HCT116 (cell line): ENCODE measurements at regions not wholly inside any gene's neighbourhood (a gene's known extent, or its start where the extent isn't known, plus 50 kb on each side); places are given as distances from the start of the nearest gene placed in this dataset.

Source experiments
- ATAC-seq: fragments of 200-7000 bp; cut with Tn5 transposase; 2 replicates; pipeline ENCODE4 v1.9.1; 2020; ENCODE audit warnings: mild to moderate bottlenecking, moderate library complexity
- BruUV-seq: library from RNA; stranded (reverse); fragments of 400-500 nt; replicated peaks from 2 replicates; lab custom pipeline; 2021; lab: Mats Ljungman, UMichigan
- CTCF ChIA-PET: fragments of 300-600 bp; sonication (Branson Sonifier 250); formaldehyde crosslinking; loops from one replicate; lab custom pipeline; 2021; ENCODE audit warnings: antibody characterized with exemption; lab: Charles Lee
- POLR2A ChIA-PET: fragments of 300-600, 350-600 bp; sonication (Branson Sonifier 250); formaldehyde crosslinking; loops from one replicate; lab custom pipeline; 2021; ENCODE audit warnings: antibody characterized with exemption; lab: Charles Lee
- RAD21 ChIA-PET, 2 experiments: fragments of 300-600 bp; sonication (Branson Sonifier 250); formaldehyde crosslinking; loops; one replicate each; lab custom pipeline; 2023; ENCODE audit warnings: low total read pairs in 2 of 2; ENCODE audit not compliant: uncharacterized antibody in 2 of 2, unreplicated experiment in 2 of 2, low non-redundant PET in 1 of 2; lab: Charles Lee
- DNase-seq: peaks from one replicate; pipeline ENCODE4 v3.0.0-alpha.2; 2010; ENCODE audit warnings: low read depth, low spot score
- H2AFZ ChIP-seq: fragments of 200-600 bp; shearing (Covaris generic), sonication (generic); 2 replicates; pipeline ENCODE4 v1.6.1; 2017; ENCODE audit warnings: low read depth, mixed run types, mixed read lengths, antibody characterized with exemption, low read length; ENCODE audit not compliant: poor library complexity, severe bottlenecking
- H3K27ac ChIP-seq: 2 replicates; pipeline ENCODE4 v1.5.1; 2012; ENCODE audit warnings: low read depth, low read length
- H3K27me3 ChIP-seq: fragments of 200-600 bp; sonication (generic); 2 replicates; pipeline ENCODE4 v1.6.1; 2016; ENCODE audit warnings: mixed run types, low read length, mixed read lengths; ENCODE audit not compliant: insufficient read depth
- H3K36me3 ChIP-seq, 2 experiments: fragments of 200-500 bp in 1 of 2; fragments of 200-600 bp in 1 of 2; sonication (Bioruptor generic) in 1 of 2; sonication (generic) in 1 of 2; 2 replicates each; pipeline versions ENCODE4 v1.5.1 to v1.6.1; 2014 to 2016; ENCODE audit warnings: low read length in 2 of 2, inconsistent platforms in 1 of 2, mixed read lengths in 1 of 2, mixed run types in 1 of 2; ENCODE audit not compliant: insufficient read depth in 2 of 2, control insufficient read depth in 1 of 2
- H3K4me1 ChIP-seq, 2 experiments: fragments of 200-600 bp in 1 of 2; sonication (generic) in 1 of 2; 2 replicates each; pipeline versions ENCODE4 v1.5.1 to v1.6.1; 2012 to 2017; ENCODE audit warnings: low read length in 2 of 2, inconsistent platforms in 1 of 2, mild to moderate bottlenecking in 1 of 2, mixed read lengths in 1 of 2, mixed run types in 1 of 2, moderate library complexity in 1 of 2; ENCODE audit not compliant: insufficient read depth in 2 of 2, control insufficient read depth in 1 of 2
- H3K4me2 ChIP-seq: fragments of 200-600 bp; sonication (generic); 2 replicates; pipeline ENCODE4 v1.6.1; 2017; ENCODE audit warnings: mixed run types, low read length, mixed read lengths
- H3K4me3 ChIP-seq, 2 experiments: fragments of 200-600 bp in 1 of 2; sonication (generic) in 1 of 2; replicated peaks in 1 of 2; 2 replicates each; pipeline ENCODE4 v1.5.1; 2011 to 2016; ENCODE audit warnings: low read length in 2 of 2, control low read depth in 1 of 2, low read depth in 1 of 2, mild to moderate bottlenecking in 1 of 2, mixed read lengths in 1 of 2, mixed run types in 1 of 2
- H3K79me2 ChIP-seq: fragments of 200-600 bp; sonication (generic); 2 replicates; pipeline ENCODE4 v1.6.1; 2017; ENCODE audit warnings: mild to moderate bottlenecking, mixed run types, low read length, moderate library complexity, mixed read lengths; ENCODE audit not compliant: insufficient read depth
- H3K9ac ChIP-seq: fragments of 200-600 bp; sonication (generic); 2 replicates; pipeline ENCODE4 v1.6.1; 2016; ENCODE audit warnings: low read length, mixed read lengths
- H3K9me2 ChIP-seq: fragments of 200-600 bp; sonication (generic), shearing (Covaris generic); 2 replicates; pipeline ENCODE4 v1.6.1; 2017; ENCODE audit warnings: mixed run types, mild to moderate bottlenecking, moderate library complexity; ENCODE audit not compliant: insufficient read depth
- H3K9me3 ChIP-seq, 2 experiments: fragments of 200-500 bp in 1 of 2; fragments of 200-600 bp in 1 of 2; sonication (Bioruptor generic) in 1 of 2; sonication (generic) in 1 of 2; 2 replicates each; pipeline ENCODE4 v1.6.1; 2014 to 2017; ENCODE audit warnings: low read length in 2 of 2, mixed read lengths in 2 of 2, inconsistent platforms in 1 of 2, low read depth in 1 of 2, mild to moderate bottlenecking in 1 of 2, mixed run types in 1 of 2, moderate library complexity in 1 of 2; ENCODE audit not compliant: control insufficient read depth in 1 of 2, insufficient read depth in 1 of 2
- H4K20me1 ChIP-seq: fragments of 200-600 bp; sonication (generic), shearing (Covaris generic); 2 replicates; pipeline ENCODE4 v1.6.1; 2017; ENCODE audit warnings: mixed run types, mild to moderate bottlenecking, moderate library complexity; ENCODE audit not compliant: insufficient read depth
- CEBPB ChIP-seq: IDR thresholded peaks from 2 replicates; pipeline ENCODE4 v1.6.1; 2012; ENCODE audit warnings: low read depth
- EZH2 ChIP-seq: fragments of 200-600 bp; sonication (generic); IDR thresholded peaks from 2 replicates; pipeline ENCODE4 v1.6.1; 2017; ENCODE audit warnings: antibody characterized with exemption, mixed run types
- POLR2A ChIP-seq: IDR thresholded peaks from 2 replicates; pipeline ENCODE4 v1.7.0; 2011; ENCODE audit warnings: borderline replicate concordance; ENCODE audit not compliant: insufficient read depth, insufficient read length; ENCODE audit errors: extremely low read depth
- POLR2AphosphoS5 ChIP-seq: IDR thresholded peaks from 2 replicates; pipeline ENCODE4 v1.6.1; 2011; ENCODE audit warnings: mild to moderate bottlenecking, low read depth, low read length, moderate library complexity
- RAD21 ChIP-seq: IDR thresholded peaks from 2 replicates; pipeline ENCODE4 v1.6.1; 2012; ENCODE audit warnings: low read depth, mild to moderate bottlenecking
- TCF7L2 ChIP-seq: IDR thresholded peaks from 2 replicates; pipeline ENCODE4 v1.7.0; 2011; ENCODE audit warnings: borderline replicate concordance, inconsistent platforms; ENCODE audit not compliant: insufficient read depth, insufficient read length; ENCODE audit errors: extremely low read depth
- YY1 ChIP-seq: IDR thresholded peaks from 2 replicates; pipeline ENCODE4 v1.6.1; 2011; ENCODE audit warnings: low read length, low read depth, moderate library complexity, mild to moderate bottlenecking; ENCODE audit not compliant: insufficient replicate concordance; ENCODE audit errors: extremely low read depth
- ZFX ChIP-seq: fragments of 450-650 bp; IDR thresholded peaks from 2 replicates; pipeline ENCODE4 v1.6.1; 2017
- ZNF274 ChIP-seq: fragments of 200-500 bp; sonication (Bioruptor generic); IDR thresholded peaks from 2 replicates; pipeline ENCODE4 v1.6.1; 2014; ENCODE audit warnings: mild to moderate bottlenecking, low read depth, low read length, inconsistent platforms
- intact Hi-C: fragments of 100-400 bp; cut with micrococcal nuclease; formaldehyde crosslinking; loops from 2 replicates; pipeline ENCODE4 v1.10.0; 2022
- TF ChIP-seq, protein P1 (sequence below): IDR thresholded peaks from 2 replicates; pipeline ENCODE4 v1.6.1; 2011; ENCODE audit warnings: mild to moderate bottlenecking, low read length, moderate library complexity; ENCODE audit not compliant: insufficient replicate concordance; ENCODE audit errors: extremely low read depth
- TF ChIP-seq, protein P2 (sequence below), 3 experiments: fragments of 200-600 bp in 1 of 3; sonication (generic) in 1 of 3; IDR thresholded peaks in 2 of 3; conservative IDR thresholded peaks in 1 of 3; 2 replicates each; pipeline ENCODE4 v1.5.1; 2012 to 2017; ENCODE audit warnings: low read depth in 2 of 3, low read length in 2 of 3, antibody characterized with exemption in 1 of 3, borderline replicate concordance in 1 of 3, control low read depth in 1 of 3, mild to moderate bottlenecking in 1 of 3, mixed read lengths in 1 of 3, mixed run types in 1 of 3, moderate library complexity in 1 of 3; ENCODE audit not compliant: insufficient read depth in 1 of 3
- TF ChIP-seq, protein P3 (sequence below): IDR thresholded peaks from 2 replicates; pipeline ENCODE4 v1.6.1; 2012

DNA sequence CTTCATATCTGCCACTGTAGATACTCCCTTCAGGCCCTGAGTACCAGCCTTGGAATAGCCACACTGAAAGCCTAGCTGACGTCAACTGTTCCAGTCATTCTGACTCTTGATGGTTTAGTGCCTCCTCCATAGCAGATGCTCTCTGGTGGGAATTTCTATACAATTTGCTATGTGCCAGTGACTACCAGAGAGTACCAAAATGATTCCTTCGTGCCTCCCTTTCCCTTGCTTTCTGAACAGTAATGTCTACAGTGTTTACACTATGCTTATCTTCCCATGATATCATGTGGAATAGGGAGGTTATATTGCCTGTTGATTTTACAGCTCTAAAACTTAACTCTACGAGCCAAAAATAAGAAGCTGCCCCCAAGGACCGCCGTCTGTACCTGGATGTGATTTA is 109.7 kb upstream of the GMNC start:
- DNase-seq (no peak), ATAC-seq (no peak)
- Histone ChIP-seq H3K9me3 (no peaks in the 10 kb centered on the region), H3K27me3 (no peaks in the 10 kb centered on the region), H3K9me2 (no peaks in the 10 kb centered on the region), H3K4me2 (no peak overlapping the region), H3K9ac (no peak overlapping the region), H4K20me1 (no peaks in the 10 kb centered on the region), H3K27ac (no peak overlapping the region), H3K4me3 (no peak overlapping the region), H3K79me2 (no peaks in the 10 kb centered on the region), H3K36me3 (no peaks in the 10 kb centered on the region), H2AFZ (no peak overlapping the region), H3K4me1 (no peaks in the 10 kb centered on the region)
- POLR2A ChIA-PET: no interaction called here
- BruUV-seq: no TSS peak
- RAD21 ChIA-PET: no interaction called here
- CTCF ChIA-PET: no interaction called here
- TF ChIP-seq CEBPB: no peak
- TF ChIP-seq, protein P1, sequence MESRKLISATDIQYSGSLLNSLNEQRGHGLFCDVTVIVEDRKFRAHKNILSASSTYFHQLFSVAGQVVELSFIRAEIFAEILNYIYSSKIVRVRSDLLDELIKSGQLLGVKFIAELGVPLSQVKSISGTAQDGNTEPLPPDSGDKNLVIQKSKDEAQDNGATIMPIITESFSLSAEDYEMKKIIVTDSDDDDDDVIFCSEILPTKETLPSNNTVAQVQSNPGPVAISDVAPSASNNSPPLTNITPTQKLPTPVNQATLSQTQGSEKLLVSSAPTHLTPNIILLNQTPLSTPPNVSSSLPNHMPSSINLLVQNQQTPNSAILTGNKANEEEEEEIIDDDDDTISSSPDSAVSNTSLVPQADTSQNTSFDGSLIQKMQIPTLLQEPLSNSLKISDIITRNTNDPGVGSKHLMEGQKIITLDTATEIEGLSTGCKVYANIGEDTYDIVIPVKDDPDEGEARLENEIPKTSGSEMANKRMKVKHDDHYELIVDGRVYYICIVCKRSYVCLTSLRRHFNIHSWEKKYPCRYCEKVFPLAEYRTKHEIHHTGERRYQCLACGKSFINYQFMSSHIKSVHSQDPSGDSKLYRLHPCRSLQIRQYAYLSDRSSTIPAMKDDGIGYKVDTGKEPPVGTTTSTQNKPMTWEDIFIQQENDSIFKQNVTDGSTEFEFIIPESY: no peak
- intact Hi-C loops: no loop called here

DNA sequence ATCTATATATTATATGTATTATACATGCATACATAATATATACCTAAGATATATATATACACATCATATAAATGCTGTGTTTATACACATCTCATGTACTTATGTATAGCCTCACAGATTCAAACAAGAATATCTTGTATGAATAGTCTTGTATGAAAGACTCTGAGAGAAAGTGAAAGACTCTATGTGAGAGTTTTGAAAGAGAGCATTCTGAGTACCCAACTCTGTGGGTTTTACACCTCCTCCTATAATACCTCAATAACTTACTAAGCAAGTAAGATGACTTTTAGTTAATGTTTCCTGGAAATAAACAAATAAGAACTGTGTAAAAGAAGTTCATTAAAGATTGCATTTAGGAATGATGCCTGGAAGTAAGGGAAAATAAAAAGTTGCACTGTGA is 108.1 kb upstream of the GMNC start:
- no peaks in the 10 kb centered on the region for H4K20me1 ChIP-seq
- H3K4me2 ChIP-seq: no peak overlapping the region
- RAD21 ChIA-PET: no interaction called here
- POLR2A ChIA-PET: no interaction called here
- H3K27ac ChIP-seq: no peak overlapping the region
- no peak overlapping the region for H2AFZ ChIP-seq
- no TSS peak for BruUV-seq
- H3K9ac ChIP-seq: no peak overlapping the region
- CTCF ChIA-PET: no interaction called here
- no peak for TF ChIP-seq YY1
- no peak for TF ChIP-seq CEBPB
- TF ChIP-seq, protein P2, sequence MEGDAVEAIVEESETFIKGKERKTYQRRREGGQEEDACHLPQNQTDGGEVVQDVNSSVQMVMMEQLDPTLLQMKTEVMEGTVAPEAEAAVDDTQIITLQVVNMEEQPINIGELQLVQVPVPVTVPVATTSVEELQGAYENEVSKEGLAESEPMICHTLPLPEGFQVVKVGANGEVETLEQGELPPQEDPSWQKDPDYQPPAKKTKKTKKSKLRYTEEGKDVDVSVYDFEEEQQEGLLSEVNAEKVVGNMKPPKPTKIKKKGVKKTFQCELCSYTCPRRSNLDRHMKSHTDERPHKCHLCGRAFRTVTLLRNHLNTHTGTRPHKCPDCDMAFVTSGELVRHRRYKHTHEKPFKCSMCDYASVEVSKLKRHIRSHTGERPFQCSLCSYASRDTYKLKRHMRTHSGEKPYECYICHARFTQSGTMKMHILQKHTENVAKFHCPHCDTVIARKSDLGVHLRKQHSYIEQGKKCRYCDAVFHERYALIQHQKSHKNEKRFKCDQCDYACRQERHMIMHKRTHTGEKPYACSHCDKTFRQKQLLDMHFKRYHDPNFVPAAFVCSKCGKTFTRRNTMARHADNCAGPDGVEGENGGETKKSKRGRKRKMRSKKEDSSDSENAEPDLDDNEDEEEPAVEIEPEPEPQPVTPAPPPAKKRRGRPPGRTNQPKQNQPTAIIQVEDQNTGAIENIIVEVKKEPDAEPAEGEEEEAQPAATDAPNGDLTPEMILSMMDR (IDR thresholded peaks at IDR 0.05 in 2 of 3, conservative IDR thresholded peaks at IDR 0.05 in 1 of 3; ENCODE audit: borderline replicate concordance in 1 of 3, insufficient read depth in 1 of 3, low read depth in 2 of 3, low read length in 2 of 3): no peak
- TF ChIP-seq RAD21: no peak
- no peak for TF ChIP-seq TCF7L2
- no peak for TF ChIP-seq POLR2AphosphoS5
- TF ChIP-seq ZFX: no peak
- no peak for TF ChIP-seq ZNF274
- no peak for TF ChIP-seq EZH2
- no peak for TF ChIP-seq POLR2A
- TF ChIP-seq, protein P3, sequence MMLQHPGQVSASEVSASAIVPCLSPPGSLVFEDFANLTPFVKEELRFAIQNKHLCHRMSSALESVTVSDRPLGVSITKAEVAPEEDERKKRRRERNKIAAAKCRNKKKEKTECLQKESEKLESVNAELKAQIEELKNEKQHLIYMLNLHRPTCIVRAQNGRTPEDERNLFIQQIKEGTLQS: no peak
- ATAC-seq (no peak), DNase-seq (no peak)
- intact Hi-C loops: no loop called here
- H3K9me2 ChIP-seq: no peaks in the 10 kb centered on the region
- no peaks in the 10 kb centered on the region for H3K27me3 ChIP-seq
- H3K36me3 ChIP-seq: no peaks in the 10 kb centered on the region
- no peaks in the 10 kb centered on the region for H3K4me1 ChIP-seq
- no peaks in the 10 kb centered on the region for H3K9me3 ChIP-seq
- H3K79me2 ChIP-seq: no peaks in the 10 kb centered on the region
- H3K4me3 ChIP-seq: no peak overlapping the region
